Tibial artery (tissue), 4 donors: ENCODE measurements at regions not wholly inside any gene's neighbourhood (a gene's known extent, or its start where the extent isn't known, plus 50 kb on each side); places are given as distances from the start of the nearest gene placed in this dataset.

Experiments
- DNase-seq, 2 donors: peaks; one replicate each; pipeline ENCODE4 v3.0.0-alpha.2; 2019
- H3K27ac ChIP-seq, 2 donors: fragments of 200-600 bp; sonication (generic) in 1 of 2; 1 replicate in 1 of 2; 2 replicates in 1 of 2; pipeline ENCODE4 v1.5.1; 2018 to 2019; ENCODE audit warnings: mild to moderate bottlenecking in 1 of 2
- H3K27me3 ChIP-seq, 2 donors: fragments of 200-600 bp; sonication (generic) in 1 of 2; one replicate each; pipeline versions ENCODE4 v1.5.1 to v1.6.0; 2016 to 2019
- H3K36me3 ChIP-seq, 3 donors: fragments of 200-600 bp; sonication (generic) in 2 of 3; one replicate each; pipeline ENCODE4 v1.5.1; 2016 to 2019; ENCODE audit warnings: mild to moderate bottlenecking in 2 of 3
- H3K4me1 ChIP-seq, 4 donors: fragments of 200-600 bp; sonication (generic) in 2 of 4; 1 replicate in 3 of 4; 2 replicates in 1 of 4; pipeline ENCODE4 v1.5.1; 2016 to 2019
- H3K4me3 ChIP-seq, 2 donors: fragments of 200-600 bp; sonication (generic) in 1 of 2; 1 replicate in 1 of 2; 2 replicates in 1 of 2; pipeline ENCODE4 v1.5.1; 2018 to 2019; ENCODE audit warnings: mild to moderate bottlenecking in 2 of 2
- H3K9me3 ChIP-seq, 3 donors: fragments of 200-600 bp; sonication (generic) in 1 of 3; one replicate each; pipeline ENCODE4 v1.5.1; 2016 to 2019
- intact Hi-C: fragments of 100-400 bp; cut with DNase I; formaldehyde crosslinking; loops from one replicate; pipeline ENCODE4 v1.15.0; 2023; ENCODE audit warnings: low total_unique reads
- TF ChIP-seq, protein P1 (sequence below), 2 experiments: fragments of 200-600 bp in 1 of 2; fragments of 450-650 bp in 1 of 2; IDR thresholded peaks; one replicate each; pipeline ENCODE4 v1.5.1; 2017 to 2019; ENCODE audit warnings: antibody characterized with exemption in 2 of 2, mild to moderate bottlenecking in 1 of 2, moderate library complexity in 1 of 2

DNA sequence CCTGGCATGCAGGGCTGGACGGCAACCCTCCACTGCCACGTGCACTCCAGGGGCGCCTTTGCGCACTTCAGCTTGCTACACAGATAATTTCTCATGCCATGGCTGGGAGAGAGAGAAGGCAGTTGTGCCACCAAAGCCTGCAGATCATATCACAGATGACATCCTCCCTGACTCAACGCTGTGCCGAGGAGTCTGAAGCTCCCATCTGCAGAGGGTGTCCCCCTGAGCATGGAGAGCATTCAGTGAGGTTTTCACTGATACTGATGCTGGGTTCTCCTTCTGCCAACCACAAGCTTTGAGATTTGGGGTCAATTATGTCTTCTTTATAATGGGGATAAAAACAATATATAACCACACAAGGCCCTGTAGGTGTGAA lies 607.4 kb upstream of the ADAMTS16 start:
- intact Hi-C loops: no loop called here
- Histone ChIP-seq H3K4me3 (no peak overlapping the region), H3K9me3 (no peaks in the 10 kb centered on the region), H3K27ac (no peak overlapping the region), H3K36me3 (no peaks in the 10 kb centered on the region), H3K4me1 (no peaks in the 10 kb centered on the region), H3K27me3 (no peaks in the 10 kb centered on the region)
- DNase-seq: no peak
- TF ChIP-seq, protein P1, sequence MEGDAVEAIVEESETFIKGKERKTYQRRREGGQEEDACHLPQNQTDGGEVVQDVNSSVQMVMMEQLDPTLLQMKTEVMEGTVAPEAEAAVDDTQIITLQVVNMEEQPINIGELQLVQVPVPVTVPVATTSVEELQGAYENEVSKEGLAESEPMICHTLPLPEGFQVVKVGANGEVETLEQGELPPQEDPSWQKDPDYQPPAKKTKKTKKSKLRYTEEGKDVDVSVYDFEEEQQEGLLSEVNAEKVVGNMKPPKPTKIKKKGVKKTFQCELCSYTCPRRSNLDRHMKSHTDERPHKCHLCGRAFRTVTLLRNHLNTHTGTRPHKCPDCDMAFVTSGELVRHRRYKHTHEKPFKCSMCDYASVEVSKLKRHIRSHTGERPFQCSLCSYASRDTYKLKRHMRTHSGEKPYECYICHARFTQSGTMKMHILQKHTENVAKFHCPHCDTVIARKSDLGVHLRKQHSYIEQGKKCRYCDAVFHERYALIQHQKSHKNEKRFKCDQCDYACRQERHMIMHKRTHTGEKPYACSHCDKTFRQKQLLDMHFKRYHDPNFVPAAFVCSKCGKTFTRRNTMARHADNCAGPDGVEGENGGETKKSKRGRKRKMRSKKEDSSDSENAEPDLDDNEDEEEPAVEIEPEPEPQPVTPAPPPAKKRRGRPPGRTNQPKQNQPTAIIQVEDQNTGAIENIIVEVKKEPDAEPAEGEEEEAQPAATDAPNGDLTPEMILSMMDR (IDR thresholded peaks at IDR 0.05): no peak

GRCh38 chr5:4533457-4534105 lies 606.5 kb upstream of the ADAMTS16 start:
- Histone ChIP-seq H3K27me3 (no peaks in the 10 kb centered on the region), H3K4me3 (no peak overlapping the region), H3K4me1 (no peaks in the 10 kb centered on the region), H3K27ac (no peak overlapping the region), H3K9me3 (no peaks in the 10 kb centered on the region), H3K36me3 (no peaks in the 10 kb centered on the region)
- intact Hi-C loops: no loop called here
- TF ChIP-seq, protein P1 (IDR thresholded peaks at IDR 0.05): no peak
- no peak for DNase-seq

DNA sequence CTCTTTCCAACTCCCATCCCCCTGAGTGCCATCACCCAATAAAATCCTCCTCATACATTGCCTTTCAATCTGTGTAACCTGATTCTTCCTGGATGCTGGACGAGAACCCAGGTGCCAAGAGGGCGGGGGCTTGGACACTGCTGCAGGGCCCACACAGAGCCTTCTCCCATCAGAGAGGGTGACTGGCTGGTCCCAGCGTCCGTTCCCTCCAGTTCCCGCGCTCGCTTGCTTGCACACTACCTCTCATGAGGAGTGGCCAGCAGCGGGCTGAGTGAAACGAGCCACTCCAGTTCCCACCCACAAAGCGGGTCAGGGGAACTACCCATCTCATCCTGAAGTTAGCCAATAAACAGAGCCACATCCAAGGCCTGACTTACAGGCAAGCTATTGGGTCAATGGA lies 602.6 kb upstream of the ADAMTS16 start:
- intact Hi-C loops: no loop called here
- no peaks in the 10 kb centered on the region for H3K27me3 ChIP-seq
- H3K9me3 ChIP-seq: no peaks in the 10 kb centered on the region
- no peak overlapping the region for H3K27ac ChIP-seq
- no peak overlapping the region for H3K4me3 ChIP-seq
- no peaks in the 10 kb centered on the region for H3K4me1 ChIP-seq
- DNase-seq: no peak
- no peaks in the 10 kb centered on the region for H3K36me3 ChIP-seq
- TF ChIP-seq, protein P1 (IDR thresholded peaks at IDR 0.05): no peak

GRCh38 chr5:4540375-4541173 lies 599.6 kb upstream of the ADAMTS16 start:
- H3K27ac ChIP-seq: no peak overlapping the region
- intact Hi-C loops: no loop called here
- H3K27me3 ChIP-seq: no peaks in the 10 kb centered on the region
- TF ChIP-seq, protein P1 (IDR thresholded peaks at IDR 0.05): no peak
- no peak overlapping the region for H3K4me3 ChIP-seq
- H3K4me1 ChIP-seq: no peaks in the 10 kb centered on the region
- H3K9me3 ChIP-seq: no peaks in the 10 kb centered on the region
- no peak for DNase-seq
- no peaks in the 10 kb centered on the region for H3K36me3 ChIP-seq

GRCh38 chr5:4541334-4541733 lies 598.8 kb upstream of the ADAMTS16 start:
- Histone ChIP-seq H3K27me3 (no peaks in the 10 kb centered on the region), H3K4me3 (no peak overlapping the region), H3K4me1 (no peaks in the 10 kb centered on the region), H3K27ac (no peak overlapping the region), H3K36me3 (no peaks in the 10 kb centered on the region), H3K9me3 (no peaks in the 10 kb centered on the region)
- TF ChIP-seq, protein P1 (IDR thresholded peaks at IDR 0.05): no peak
- intact Hi-C loops: no loop called here
- no peak for DNase-seq
